Neuron (in vitro differentiated cells): ENCODE measurements at regions not wholly inside any gene's neighbourhood (a gene's known extent, or its start where the extent isn't known, plus 50 kb on each side); places are given as distances from the start of the nearest gene placed in this dataset.
"Not testable (repeated sequence)": the region's sequence is repeated elsewhere in the genome, so short reads cannot be mapped to it uniquely, and the experiment has no call there.

Source experiments
- H2AFZ ChIP-seq: one replicate; pipeline ENCODE4 v1.6.1; 2013; ENCODE audit warnings: low read depth, mild to moderate bottlenecking, inconsistent platforms, low read length, moderate library complexity
- H3K27me3 ChIP-seq: one replicate; pipeline ENCODE4 v1.6.1; 2013; ENCODE audit warnings: low read length; ENCODE audit not compliant: insufficient read depth
- H3K36me3 ChIP-seq: one replicate; pipeline ENCODE4 v1.6.1; 2013; ENCODE audit warnings: low read length; ENCODE audit not compliant: insufficient read depth
- H3K4me1 ChIP-seq: one replicate; pipeline ENCODE4 v1.6.1; 2013; ENCODE audit warnings: low read length; ENCODE audit not compliant: insufficient read depth
- H3K4me3 ChIP-seq: 2 replicates; pipeline ENCODE4 v1.5.1; 2013; ENCODE audit warnings: mild to moderate bottlenecking, low read length, moderate library complexity
- H3K9me3 ChIP-seq: one replicate; pipeline ENCODE4 v1.6.1; 2013; ENCODE audit warnings: low read length

- H3K27me3 ChIP-seq = peaks cover 3% of the 10 kb centered on the region
- H3K4me1 ChIP-seq = no peaks in the 10 kb centered on the region
- no peak overlapping the region for H3K4me3 ChIP-seq
- no peak overlapping the region for H2AFZ ChIP-seq
- no peaks in the 10 kb centered on the region for H3K36me3 ChIP-seq
- no peaks in the 10 kb centered on the region for H3K9me3 ChIP-seq
Observed at GRCh38 chr15:79702621-79703020, 194.2 kb downstream of the MTHFS start.

- no peaks in the 10 kb centered on the region for H3K36me3 ChIP-seq
Observed at GRCh38 chr15:79721256-79721655, 175.6 kb downstream of the MTHFS start.

GRCh38 chr15:79724312-79724711, 172.5 kb downstream of the MTHFS start:
- Histone ChIP-seq H3K9me3 (no peaks in the 10 kb centered on the region), H3K36me3 (no peaks in the 10 kb centered on the region), H3K4me1 (no peaks in the 10 kb centered on the region), H2AFZ (no peak overlapping the region), H3K27me3 (no peaks in the 10 kb centered on the region), H3K4me3 (no peak overlapping the region)

More at GRCh38 chr15:79721256-79721655, 175.6 kb downstream of the MTHFS start:
- H2AFZ ChIP-seq = no peak overlapping the region
- H3K4me3 ChIP-seq = no peak overlapping the region
- no peaks in the 10 kb centered on the region for H3K4me1 ChIP-seq
- no peaks in the 10 kb centered on the region for H3K27me3 ChIP-seq
- H3K9me3 ChIP-seq = no peaks in the 10 kb centered on the region

- Histone ChIP-seq H2AFZ (no peak overlapping the region), H3K9me3 (no peaks in the 10 kb centered on the region), H3K27me3 (no peaks in the 10 kb centered on the region)
Observed at GRCh38 chr15:79724804-79725203, 172.0 kb downstream of the MTHFS start.

GRCh38 chr15:79728867-79729266, 167.9 kb downstream of the MTHFS start:
- H3K36me3 ChIP-seq = no peaks in the 10 kb centered on the region
- H3K4me3 ChIP-seq = no peak overlapping the region
- no peaks in the 10 kb centered on the region for H3K9me3 ChIP-seq
- no peaks in the 10 kb centered on the region for H3K4me1 ChIP-seq
- H2AFZ ChIP-seq = no peak overlapping the region
- no peaks in the 10 kb centered on the region for H3K27me3 ChIP-seq

More at GRCh38 chr15:79724804-79725203, 172.0 kb downstream of the MTHFS start:
- H3K4me3 ChIP-seq = no peak overlapping the region
- H3K36me3 ChIP-seq = no peaks in the 10 kb centered on the region
- H3K4me1 ChIP-seq = no peaks in the 10 kb centered on the region

GRCh38 chr15:79736435-79737000, 160.3 kb downstream of the MTHFS start:
- no peak overlapping the region for H2AFZ ChIP-seq
- H3K9me3 ChIP-seq = no peaks in the 10 kb centered on the region
- H3K27me3 ChIP-seq = no peaks in the 10 kb centered on the region
- H3K4me3 ChIP-seq = no peak overlapping the region
- no peaks in the 10 kb centered on the region for H3K36me3 ChIP-seq
- peaks cover 18% of the 10 kb centered on the region for H3K4me1 ChIP-seq

GRCh38 chr15:79738143-79738542, 158.7 kb downstream of the MTHFS start:
- Histone ChIP-seq H3K9me3 (no peaks in the 10 kb centered on the region), H3K4me3 (no peak overlapping the region), H3K27me3 (no peaks in the 10 kb centered on the region), H3K4me1 (peaks cover 18% of the 10 kb centered on the region), H3K36me3 (no peaks in the 10 kb centered on the region), H2AFZ (no peak overlapping the region)

GRCh38 chr15:79740561-79740960, 156.3 kb downstream of the MTHFS start:
- Histone ChIP-seq H3K9me3 (no peaks in the 10 kb centered on the region), H3K4me1 (peaks cover 14% of the 10 kb centered on the region), H3K27me3 (no peaks in the 10 kb centered on the region), H2AFZ (no peak overlapping the region), H3K4me3 (no peak overlapping the region), H3K36me3 (no peaks in the 10 kb centered on the region)

GRCh38 chr15:79743032-79743431, 153.8 kb downstream of the MTHFS start:
- Histone ChIP-seq H3K36me3 (no peaks in the 10 kb centered on the region), H3K27me3 (no peaks in the 10 kb centered on the region), H3K4me1 (peaks cover 9% of the 10 kb centered on the region), H3K4me3 (no peak overlapping the region), H2AFZ (no peak overlapping the region), H3K9me3 (no peaks in the 10 kb centered on the region)

- not testable (repeated sequence) for H3K36me3 ChIP-seq, H3K4me3 ChIP-seq, H3K4me1 ChIP-seq, H2AFZ ChIP-seq, H3K9me3 ChIP-seq, H3K27me3 ChIP-seq
Observed at GRCh38 chr15:79744485-79744884, 152.3 kb downstream of the MTHFS start.

GRCh38 chr15:79756365-79756764, 140.4 kb downstream of the MTHFS start:
- Histone ChIP-seq H2AFZ (no peak overlapping the region), H3K4me3 (no peak overlapping the region), H3K27me3 (no peaks in the 10 kb centered on the region), H3K9me3 (peaks cover 4% of the 10 kb centered on the region), H3K36me3 (no peaks in the 10 kb centered on the region), H3K4me1 (no peaks in the 10 kb centered on the region)

GRCh38 chr15:79765081-79765480, 131.7 kb downstream of the MTHFS start:
- Histone ChIP-seq H3K4me1 (peaks cover 25% of the 10 kb centered on the region), H3K4me3 (no peak overlapping the region), H3K9me3 (no peaks in the 10 kb centered on the region), H2AFZ (no peak overlapping the region), H3K27me3 (no peaks in the 10 kb centered on the region), H3K36me3 (no peaks in the 10 kb centered on the region)

GRCh38 chr15:79769069-79769481, 127.7 kb downstream of the MTHFS start:
- H3K9me3 ChIP-seq = no peaks in the 10 kb centered on the region
- no peaks in the 10 kb centered on the region for H3K27me3 ChIP-seq
- peaks cover 23% of the 10 kb centered on the region for H3K4me1 ChIP-seq
- no peak overlapping the region for H2AFZ ChIP-seq
- H3K36me3 ChIP-seq = no peaks in the 10 kb centered on the region
- H3K4me3 ChIP-seq = no peak overlapping the region
